GM19395 (cell line): ENCODE measurements at regions not wholly inside any gene's neighbourhood (a gene's known extent, or its start where the extent isn't known, plus 50 kb on each side); places are given as distances from the start of the nearest gene placed in this dataset.
"Not testable (repeated sequence)": the region's sequence is repeated elsewhere in the genome, so short reads cannot be mapped to it uniquely, and the experiment has no call there.

Experiments
- ATAC-seq: cut with Tn5 transposase; IDR thresholded peaks from one replicate; pipeline ENCODE4 v1.9.1; 2021; ENCODE audit warnings: mild to moderate bottlenecking, moderate library complexity; ENCODE audit not compliant: unreplicated experiment

- ATAC-seq: no peak
Measured at GRCh38 chr5:88092958-88093605, 175.6 kb downstream of the TMEM161B start.

DNA sequence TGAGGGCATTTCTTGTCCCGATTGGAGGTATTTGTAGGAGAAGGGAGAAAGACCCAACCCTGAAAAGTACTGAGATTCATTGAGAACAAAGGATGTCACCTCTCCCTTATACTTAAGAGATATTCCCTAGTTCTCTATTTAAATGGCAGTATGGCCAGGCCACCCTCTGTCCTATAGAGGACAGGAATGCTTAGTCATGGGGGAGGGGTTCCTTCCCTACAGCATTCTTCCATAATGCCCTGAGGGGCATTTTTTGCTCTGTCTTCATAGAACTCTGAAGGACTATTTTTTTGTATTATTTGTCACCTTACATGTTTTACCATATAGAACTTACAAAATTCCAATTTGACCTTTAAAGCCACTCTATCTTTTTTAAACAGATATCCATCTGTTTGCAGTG lies 176.3 kb downstream of the TMEM161B start:
- no peak for ATAC-seq

- ATAC-seq: no peak
Measured at GRCh38 chr5:88090506-88090905, 178.1 kb downstream of the TMEM161B start.

GRCh38 chr5:88089719-88090390 lies 178.8 kb downstream of the TMEM161B start:
- no peak for ATAC-seq

- no peak for ATAC-seq
Measured at GRCh38 chr5:88085462-88085861, 183.2 kb downstream of the TMEM161B start.

DNA sequence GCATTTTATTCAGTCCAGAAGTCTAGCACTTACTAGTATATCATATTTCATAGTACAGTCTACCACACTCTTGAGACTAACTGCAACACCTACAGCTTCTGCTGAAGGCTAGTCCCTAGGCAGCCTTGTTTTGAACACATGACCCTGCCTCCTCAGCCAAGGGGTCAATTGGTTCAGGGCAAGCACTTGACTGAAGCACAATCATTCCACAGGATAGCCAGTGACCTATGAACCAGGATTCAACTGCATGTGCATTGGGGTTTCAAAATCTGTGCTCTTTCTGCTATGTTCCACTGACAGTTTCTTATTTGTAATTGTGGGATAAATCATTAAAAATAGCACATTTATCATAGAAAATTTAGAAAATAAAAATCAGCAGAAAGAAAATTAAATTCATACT lies 186.8 kb downstream of the TMEM161B start:
- ATAC-seq: no peak

DNA sequence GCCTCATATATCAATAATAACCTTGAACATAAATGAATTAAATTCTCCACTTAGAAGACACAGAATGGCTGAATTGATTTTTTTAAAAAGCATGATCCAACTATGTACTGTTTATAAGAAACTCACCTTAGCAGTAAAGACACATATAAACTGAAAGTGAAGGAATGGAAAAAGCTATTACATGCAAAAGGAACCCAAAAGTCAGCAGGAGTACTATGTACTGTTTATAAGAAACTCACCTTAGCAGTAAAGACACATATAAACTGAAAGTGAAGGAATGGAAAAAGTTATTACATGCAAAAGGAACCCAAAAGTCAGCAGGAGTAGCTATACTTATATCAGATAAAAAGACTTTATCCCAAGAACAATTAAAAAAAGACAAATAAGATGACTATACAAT lies 204.8 kb downstream of the TMEM161B start:
- no peak for ATAC-seq

DNA sequence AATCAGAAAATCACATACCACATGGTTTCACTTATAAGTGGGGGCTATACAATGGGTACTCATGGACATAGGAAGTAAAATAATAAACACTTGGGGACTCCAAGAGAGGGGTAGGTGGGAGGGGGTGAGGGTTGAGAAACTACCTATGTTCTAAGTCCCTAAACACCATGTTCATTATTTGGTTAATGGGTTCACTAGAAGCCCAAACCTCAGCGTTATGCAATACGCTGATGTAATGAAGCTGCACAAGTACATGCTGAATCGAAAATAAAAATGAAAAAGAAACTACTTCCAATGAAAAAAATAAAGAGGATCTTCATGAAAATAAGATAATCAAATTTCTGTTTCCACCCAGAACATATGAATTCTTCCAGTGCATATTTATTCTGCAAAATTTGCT lies 208.5 kb downstream of the TMEM161B start:
- ATAC-seq: no peak

GRCh38 chr5:88058625-88059024 lies 210.0 kb downstream of the TMEM161B start:
- no peak for ATAC-seq

DNA sequence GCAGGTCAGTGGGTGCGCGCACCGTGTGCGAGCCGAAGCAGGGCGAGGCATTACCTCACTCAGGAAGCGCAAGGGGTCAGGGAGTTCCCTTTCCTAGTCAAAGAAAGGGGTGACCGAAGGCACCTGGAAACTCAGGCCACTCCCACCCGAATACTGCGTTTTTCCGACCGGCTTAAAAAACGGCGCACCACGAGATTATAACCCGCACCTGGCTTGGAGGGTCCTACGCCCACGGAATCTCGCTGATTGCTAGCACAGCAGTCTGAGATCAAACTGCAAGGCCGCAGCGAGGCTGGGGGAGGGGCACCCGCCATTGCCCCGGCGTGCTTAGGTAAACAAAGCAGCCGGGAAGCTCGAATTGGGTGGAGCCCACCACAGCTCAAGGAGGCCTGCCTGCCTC lies 216.2 kb downstream of the TMEM161B start:
- ATAC-seq: not testable (repeated sequence)

GRCh38 chr5:88051148-88051547 lies 217.5 kb downstream of the TMEM161B start:
- ATAC-seq: no peak

GRCh38 chr5:88049737-88050136 lies 218.9 kb downstream of the TMEM161B start:
- no peak for ATAC-seq

- no peak for ATAC-seq
Measured at GRCh38 chr5:88049156-88049555, 219.5 kb downstream of the TMEM161B start.

- no peak for ATAC-seq
Measured at GRCh38 chr5:88045931-88046461, 222.6 kb downstream of the TMEM161B start.

- ATAC-seq: no peak
Measured at GRCh38 chr5:88045165-88045564, 223.5 kb downstream of the TMEM161B start.

GRCh38 chr5:88034520-88034919 lies 234.1 kb downstream of the TMEM161B start:
- ATAC-seq: no peak

- ATAC-seq: no peak
Measured at GRCh38 chr5:88033191-88033590, 235.5 kb downstream of the TMEM161B start.

- no peak for ATAC-seq
Measured at GRCh38 chr5:88029011-88029410, 239.6 kb downstream of the TMEM161B start.

GRCh38 chr5:88021141-88021540 lies 247.5 kb downstream of the TMEM161B start:
- no peak for ATAC-seq

DNA sequence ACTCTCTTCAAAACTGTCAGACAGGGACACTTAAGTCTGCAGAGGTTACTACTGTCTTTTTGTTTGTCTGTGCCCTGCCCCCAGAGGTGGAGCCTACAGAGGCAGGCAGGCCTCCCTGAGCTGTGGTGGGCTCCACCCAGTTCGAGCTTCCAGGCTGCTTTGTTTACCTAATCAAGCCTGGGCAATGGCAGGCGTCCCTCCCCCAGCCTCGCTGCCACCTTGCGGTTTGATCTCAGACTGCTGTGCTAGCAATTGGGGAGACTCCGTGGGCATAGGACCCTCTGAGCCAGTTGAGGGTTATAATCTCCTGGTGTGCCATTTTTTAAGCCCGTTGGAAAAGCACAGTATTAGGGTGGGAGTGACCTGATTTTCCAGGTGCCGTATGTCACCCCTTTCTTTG lies 253.7 kb downstream of the TMEM161B start:
- not testable (repeated sequence) for ATAC-seq

DNA sequence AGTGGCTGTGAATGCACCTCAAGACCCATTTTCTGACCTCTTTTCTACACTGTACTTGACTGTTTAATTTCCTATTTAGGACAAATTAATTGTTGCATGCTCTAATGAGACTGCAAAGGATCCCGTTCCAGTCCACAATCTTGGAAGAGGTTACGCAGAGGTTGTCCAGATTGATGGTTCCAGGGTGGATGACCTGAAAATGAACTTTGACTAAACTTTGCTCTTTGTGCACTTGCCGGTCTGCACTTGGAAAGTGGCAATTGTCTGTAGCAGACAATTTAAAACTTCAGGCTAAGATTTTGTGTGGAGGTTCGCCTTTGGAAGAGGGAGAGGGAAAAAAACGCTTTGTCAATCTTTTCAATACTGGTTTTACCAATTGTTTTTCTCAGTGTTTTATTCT lies 267.8 kb downstream of the TMEM161B start:
- no peak for ATAC-seq

DNA sequence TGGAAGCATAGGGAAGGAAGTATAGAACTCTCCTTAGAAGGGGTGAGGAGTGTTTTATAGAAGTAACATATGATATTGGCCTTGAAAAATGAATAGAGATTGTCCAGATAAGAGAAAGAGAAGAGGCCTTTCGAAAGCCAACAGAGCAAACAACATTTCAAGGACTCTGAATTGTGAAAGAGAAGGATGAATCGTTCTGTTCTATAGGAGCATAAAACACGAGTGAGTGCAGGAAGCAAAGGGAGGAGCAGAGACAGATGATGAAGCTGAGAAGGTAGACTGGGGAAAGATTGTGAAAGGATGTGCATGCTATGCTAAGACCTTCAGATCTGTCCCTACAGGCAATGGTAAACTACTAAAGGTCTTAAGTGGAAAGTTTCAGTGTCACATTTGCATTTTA lies 271.0 kb downstream of the TMEM161B start:
- ATAC-seq: no peak
